ENCODE measurements at regions not wholly inside any gene's neighbourhood (a gene's known extent, or its start where the extent isn't known, plus 50 kb on each side); places are given as distances from the start of the nearest gene placed in this dataset.

DNA sequence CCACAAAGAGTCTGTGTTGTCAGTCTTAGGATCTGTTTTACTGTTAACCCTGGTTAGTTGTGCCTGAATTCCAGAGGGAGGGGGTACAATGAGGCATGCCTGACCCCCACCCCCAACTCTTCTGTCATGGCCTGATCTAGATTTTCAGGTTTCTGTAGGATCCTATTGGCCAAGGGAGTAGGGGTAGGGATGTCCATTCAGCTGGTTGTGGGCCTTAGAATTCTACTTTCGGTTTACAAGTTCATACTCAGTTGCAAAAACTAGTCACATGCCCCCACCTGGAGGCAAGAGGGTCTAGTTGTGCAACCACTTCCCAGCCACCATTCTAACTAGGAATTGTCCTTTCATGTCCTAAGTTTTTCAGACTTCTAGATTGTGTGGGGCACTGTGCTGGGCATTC lies 94.3 kb upstream of the MBNL2 start:
- intact Hi-C loops (cut with micrococcal nuclease) (no loop called here), dilution Hi-C loops (cut with MboI; ENCODE audit: extremely low pct_ligation_motif_present, low sequenced_read_pairs) (no loop called here)
- no TSS peak for BruUV-seq (replicated peaks)
- FAIRE-seq = no peak
- H3K27me3 ChIP-seq (ENCODE audit: control insufficient read depth in 2 of 2, insufficient read depth in 2 of 2, low read length in 2 of 2) = peaks cover 6 to 9% of the 10 kb centered on the region in 2 experiments
- H3K9me3 ChIP-seq (replicated peaks; ENCODE audit: control insufficient read depth, insufficient read depth, low read length) = no peaks in the 10 kb centered on the region
- peaks cover 3% of the 10 kb centered on the region for H3K4me1 ChIP-seq (ENCODE audit: control insufficient read depth, extremely low read depth, insufficient read depth, low read length)
- H2AFZ ChIP-seq (ENCODE audit: low read depth, low read length) = no peak overlapping the region
- H3K36me3 ChIP-seq (ENCODE audit: control insufficient read depth in 2 of 2, extremely low read depth in 1 of 2, insufficient read depth in 2 of 2, low read length in 2 of 2) = no peaks in the 10 kb centered on the region
- H3K27ac ChIP-seq (ENCODE audit: insufficient read depth, low read depth, low read length) = no peak overlapping the region
- H3K4me3 ChIP-seq (replicated peaks in 1 of 3; ENCODE audit: insufficient read depth in 1 of 3, low read depth in 1 of 3, low read length in 3 of 3) = no peak overlapping the region
- ChIA-PET CTCF (interaction anchor here (1.4 kb wide), 1 partner anchor 232 kb away, joined by 3 read pairs; no protein-coding TSS in a partner anchor), POLR2A (no interaction called here)
- H3K79me2 ChIP-seq (ENCODE audit: control insufficient read depth, insufficient read depth, low read length) = no peaks in the 10 kb centered on the region
- H3K9ac ChIP-seq (replicated peaks; ENCODE audit: extremely low read depth, insufficient read depth, low read length) = no peak overlapping the region
- no peaks in the 10 kb centered on the region for H3K9me1 ChIP-seq (replicated peaks; ENCODE audit: control insufficient read depth, extremely low read depth, insufficient read depth, low read length)
- no peaks in the 10 kb centered on the region for H4K20me1 ChIP-seq (replicated peaks; ENCODE audit: control insufficient read depth, extremely low read depth, insufficient read depth, low read length)
- DNase-seq (ENCODE audit: low read depth, low spot score) = no peak
- TF ChIP-seq GATA2 (IDR thresholded peaks at IDR 0.05; ENCODE audit: insufficient read depth, insufficient read length, low read depth, low read length) = no peak
- no peak for TF ChIP-seq JUN (IDR thresholded peaks at IDR 0.05; ENCODE audit: borderline replicate concordance, insufficient read depth, insufficient read length, low read depth)
- TF ChIP-seq, protein P1, sequence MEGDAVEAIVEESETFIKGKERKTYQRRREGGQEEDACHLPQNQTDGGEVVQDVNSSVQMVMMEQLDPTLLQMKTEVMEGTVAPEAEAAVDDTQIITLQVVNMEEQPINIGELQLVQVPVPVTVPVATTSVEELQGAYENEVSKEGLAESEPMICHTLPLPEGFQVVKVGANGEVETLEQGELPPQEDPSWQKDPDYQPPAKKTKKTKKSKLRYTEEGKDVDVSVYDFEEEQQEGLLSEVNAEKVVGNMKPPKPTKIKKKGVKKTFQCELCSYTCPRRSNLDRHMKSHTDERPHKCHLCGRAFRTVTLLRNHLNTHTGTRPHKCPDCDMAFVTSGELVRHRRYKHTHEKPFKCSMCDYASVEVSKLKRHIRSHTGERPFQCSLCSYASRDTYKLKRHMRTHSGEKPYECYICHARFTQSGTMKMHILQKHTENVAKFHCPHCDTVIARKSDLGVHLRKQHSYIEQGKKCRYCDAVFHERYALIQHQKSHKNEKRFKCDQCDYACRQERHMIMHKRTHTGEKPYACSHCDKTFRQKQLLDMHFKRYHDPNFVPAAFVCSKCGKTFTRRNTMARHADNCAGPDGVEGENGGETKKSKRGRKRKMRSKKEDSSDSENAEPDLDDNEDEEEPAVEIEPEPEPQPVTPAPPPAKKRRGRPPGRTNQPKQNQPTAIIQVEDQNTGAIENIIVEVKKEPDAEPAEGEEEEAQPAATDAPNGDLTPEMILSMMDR (IDR thresholded peaks at IDR 0.05; ENCODE audit: extremely low read depth in 1 of 2, insufficient read depth in 1 of 2, low read depth in 1 of 2, low read length in 2 of 2) = no peak
- no peak overlapping the region for H3K4me2 ChIP-seq (ENCODE audit: insufficient read depth, low read length)

DNA sequence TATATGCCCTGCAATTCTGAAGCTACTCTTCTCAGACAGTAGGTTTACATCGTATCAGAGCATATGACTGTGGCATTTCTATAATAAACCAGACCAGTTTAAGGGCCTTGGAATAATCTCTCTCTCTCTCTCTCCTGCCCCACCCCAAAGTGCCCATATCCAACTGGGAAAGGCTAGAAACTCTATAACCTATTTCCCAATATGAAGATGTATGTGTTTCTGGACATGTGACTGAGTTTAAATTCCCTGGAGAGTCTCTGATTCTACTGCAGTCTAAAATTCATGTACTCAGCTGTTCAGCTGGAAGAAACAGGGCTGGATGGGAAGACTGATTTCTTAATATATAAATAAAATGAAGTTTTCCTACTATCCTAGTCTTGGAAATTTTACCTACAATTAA lies 91.9 kb upstream of the MBNL2 start:
- ChIA-PET POLR2A (no interaction called here), CTCF (interaction anchor here (0.9 to 2.3 kb wide), 5 partner anchors 8 to 83 kb away, joined by 3 to 12 read pairs (median 4); no protein-coding TSS in a partner anchor)
- intact Hi-C loops (cut with micrococcal nuclease) = no loop called here
- H3K27me3 ChIP-seq (ENCODE audit: control insufficient read depth in 2 of 2, insufficient read depth in 2 of 2, low read length in 2 of 2) = peaks cover 6 to 9% of the 10 kb centered on the region in 2 experiments
- DNase-seq (ENCODE audit: low read depth, low spot score) (no peak), FAIRE-seq (no peak)
- no peaks in the 10 kb centered on the region for H3K79me2 ChIP-seq (ENCODE audit: control insufficient read depth, insufficient read depth, low read length)
- H3K27ac ChIP-seq (ENCODE audit: insufficient read depth, low read depth, low read length) = no peak overlapping the region
- H3K4me2 ChIP-seq (ENCODE audit: insufficient read depth, low read length) = no peak overlapping the region
- no peak overlapping the region for H2AFZ ChIP-seq (ENCODE audit: low read depth, low read length)
- H3K4me1 ChIP-seq (ENCODE audit: control insufficient read depth, extremely low read depth, insufficient read depth, low read length) = no peaks in the 10 kb centered on the region
- no TSS peak for BruUV-seq (replicated peaks)
- H3K9ac ChIP-seq (replicated peaks; ENCODE audit: extremely low read depth, insufficient read depth, low read length) = no peak overlapping the region
- no peaks in the 10 kb centered on the region for H3K9me3 ChIP-seq (replicated peaks; ENCODE audit: control insufficient read depth, insufficient read depth, low read length)
- no peaks in the 10 kb centered on the region for H3K9me1 ChIP-seq (replicated peaks; ENCODE audit: control insufficient read depth, extremely low read depth, insufficient read depth, low read length)
- TF ChIP-seq, protein P1 (IDR thresholded peaks at IDR 0.05; ENCODE audit: extremely low read depth in 1 of 2, insufficient read depth in 1 of 2, low read depth in 1 of 2, low read length in 2 of 2) = no peak
- TF ChIP-seq POLR2AphosphoS5 (IDR thresholded peaks at IDR 0.05; ENCODE audit: insufficient read depth, low read depth, low read length) (no peak), FOS (IDR thresholded peaks at IDR 0.05; ENCODE audit: borderline replicate concordance, insufficient read depth, low read length) (no peak), JUN (IDR thresholded peaks at IDR 0.05; ENCODE audit: borderline replicate concordance, insufficient read depth, insufficient read length, low read depth) (no peak)
- H3K36me3 ChIP-seq (ENCODE audit: control insufficient read depth in 2 of 2, extremely low read depth in 1 of 2, insufficient read depth in 2 of 2, low read length in 2 of 2) = no peaks in the 10 kb centered on the region
- no peaks in the 10 kb centered on the region for H4K20me1 ChIP-seq (replicated peaks; ENCODE audit: control insufficient read depth, extremely low read depth, insufficient read depth, low read length)
- dilution Hi-C loops (cut with MboI; ENCODE audit: extremely low pct_ligation_motif_present, low sequenced_read_pairs) = no loop called here
- no peak overlapping the region for H3K4me3 ChIP-seq (replicated peaks in 1 of 3; ENCODE audit: insufficient read depth in 1 of 3, low read depth in 1 of 3, low read length in 3 of 3)

Measured in endothelial cell of umbilical vein (primary cell).